ELR (cell line): ENCODE measurements at regions not wholly inside any gene's neighbourhood (a gene's known extent, or its start where the extent isn't known, plus 50 kb on each side); places are given as distances from the start of the nearest gene placed in this dataset.
A peak's percentile ranks its signal among the peaks of the same experiment; 100 is the strongest.

Experiments used
- DNase-seq: peaks from one replicate; pipeline ENCODE4 v3.0.0-alpha.2; 2015; ENCODE audit warnings: low read depth

- no peak for DNase-seq
Measured at GRCh38 chr3:55242921-55243320, 244.2 kb downstream of the WNT5A start.

GRCh38 chr3:55241098-55241497 lies 246.0 kb downstream of the WNT5A start:
- DNase-seq: no peak

DNA sequence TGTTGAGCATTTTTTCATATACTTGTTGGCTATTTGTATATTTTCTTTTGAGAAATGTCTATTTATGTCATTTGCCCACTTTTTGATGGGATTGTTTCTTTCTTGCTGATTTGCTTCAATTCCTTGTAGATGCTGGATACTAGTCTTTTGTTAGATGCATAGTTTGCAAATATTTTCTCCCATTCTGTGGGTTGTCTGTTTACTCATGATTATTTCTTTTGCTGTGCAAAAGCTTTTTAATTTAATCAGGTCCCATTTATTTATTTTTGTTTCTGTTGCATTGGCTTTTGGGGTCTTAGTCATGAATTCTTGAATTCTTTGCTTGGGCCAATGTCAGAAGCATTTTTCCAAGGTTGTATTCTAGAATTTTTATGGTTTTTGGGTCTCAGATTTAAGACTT lies 251.7 kb downstream of the WNT5A start:
- peak; percentile 13 for DNase-seq

DNA sequence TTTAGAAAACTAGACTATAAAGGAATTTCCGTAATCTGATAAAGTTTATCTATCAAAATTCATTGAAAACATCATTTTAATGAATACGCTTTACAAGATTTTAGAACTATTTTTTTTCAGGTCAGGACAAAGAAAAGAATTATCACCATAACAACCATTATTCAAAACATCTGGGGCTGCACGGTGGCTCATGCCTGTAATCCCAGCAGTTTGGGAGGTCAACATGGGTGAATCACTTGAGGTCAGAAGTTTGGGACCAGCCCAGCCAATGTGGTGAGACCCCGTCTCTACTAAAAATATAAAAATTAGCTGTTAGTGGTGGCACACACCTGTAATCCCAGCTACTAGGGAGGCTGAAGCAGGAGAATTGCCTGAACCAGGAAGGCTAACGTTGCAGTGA lies 260.4 kb downstream of the WNT5A start:
- no peak for DNase-seq

DNA sequence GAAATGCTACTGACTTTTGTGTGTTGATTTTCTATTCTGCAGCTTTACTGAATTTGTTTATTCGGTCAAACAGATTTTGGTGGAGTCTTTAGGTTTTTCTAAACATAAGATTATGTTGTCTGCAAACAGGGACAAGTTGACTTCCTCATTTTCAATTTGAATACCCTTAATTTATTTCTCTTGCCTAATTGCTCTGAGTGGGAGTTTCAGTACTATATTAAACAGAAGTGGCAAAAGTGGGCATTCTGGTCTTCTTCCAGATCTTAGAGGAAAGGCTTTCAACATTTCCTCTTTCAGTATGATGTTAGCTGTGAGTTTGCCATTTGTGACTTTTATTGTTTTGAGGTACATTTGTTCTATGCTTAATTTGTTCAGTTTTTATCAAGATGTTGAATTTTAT lies 268.5 kb downstream of the WNT5A start:
- DNase-seq: no peak

- DNase-seq: no peak
Measured at GRCh38 chr3:55207744-55208143, 279.4 kb downstream of the WNT5A start.

DNA sequence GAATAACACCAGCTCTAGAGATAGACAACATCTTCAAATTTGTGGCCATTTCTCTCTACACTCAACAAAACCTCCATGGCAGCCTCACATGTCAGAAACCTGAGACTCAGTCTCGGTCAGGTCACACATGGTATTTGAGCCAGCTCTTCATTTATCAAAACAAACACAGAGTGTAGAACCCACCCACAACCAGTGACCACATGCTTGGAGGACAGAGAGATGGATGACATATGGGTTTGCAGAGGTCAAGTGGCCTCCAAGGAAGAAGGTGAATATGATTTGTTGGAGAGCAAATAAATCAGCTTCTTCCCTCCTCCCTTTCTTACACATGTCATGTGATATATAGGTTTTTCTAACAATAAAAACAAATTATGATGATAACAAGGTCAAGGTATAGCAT lies 278.1 kb upstream of the LRTM1 start:
- no peak for DNase-seq

- no peak for DNase-seq
Measured at GRCh38 chr3:55204417-55204816, 276.6 kb upstream of the LRTM1 start.

DNA sequence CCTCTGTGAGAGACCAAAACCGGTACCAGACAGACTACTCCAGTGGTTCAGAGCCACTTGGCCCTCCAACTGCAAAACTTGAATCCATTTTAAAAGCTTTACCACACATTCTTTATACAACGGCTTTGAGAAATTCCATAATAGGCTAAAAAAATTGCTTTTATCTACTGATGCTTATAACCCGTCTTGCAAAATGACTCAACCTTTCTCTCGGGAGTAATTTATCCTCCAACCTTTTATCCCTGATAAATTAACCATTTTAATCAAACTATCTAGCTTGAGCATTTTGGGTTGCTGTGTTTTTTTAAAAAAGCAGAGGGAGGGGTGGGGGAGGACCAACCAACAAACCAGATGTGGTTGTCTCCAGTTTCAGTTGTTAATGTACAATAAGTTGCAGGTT lies 275.7 kb upstream of the LRTM1 start:
- DNase-seq: no peak

DNA sequence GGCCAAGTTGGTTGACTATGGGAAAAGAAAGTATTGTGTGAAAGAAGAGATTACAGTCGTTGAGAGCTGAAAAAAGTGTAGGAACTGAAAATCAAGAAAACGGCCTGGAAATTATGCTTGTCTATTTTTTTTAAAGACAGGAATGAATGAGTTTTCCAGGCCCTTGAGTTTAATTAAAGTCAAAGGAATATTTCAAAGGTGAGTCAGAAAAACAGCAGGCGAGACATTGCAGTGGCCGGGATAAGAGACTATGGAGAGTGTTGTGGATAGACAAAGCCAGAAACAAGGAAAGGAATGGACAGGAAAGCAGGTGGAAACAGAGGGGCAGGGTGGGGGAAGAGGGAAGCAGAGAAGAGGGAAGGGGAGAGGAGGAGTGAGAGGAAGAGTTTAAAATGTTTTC lies 275.1 kb upstream of the LRTM1 start:
- DNase-seq: peak; percentile 85

GRCh38 chr3:55202326-55202725 lies 274.5 kb upstream of the LRTM1 start:
- peak; percentile 93 for DNase-seq

GRCh38 chr3:55201779-55202178 lies 273.9 kb upstream of the LRTM1 start:
- no peak for DNase-seq

DNA sequence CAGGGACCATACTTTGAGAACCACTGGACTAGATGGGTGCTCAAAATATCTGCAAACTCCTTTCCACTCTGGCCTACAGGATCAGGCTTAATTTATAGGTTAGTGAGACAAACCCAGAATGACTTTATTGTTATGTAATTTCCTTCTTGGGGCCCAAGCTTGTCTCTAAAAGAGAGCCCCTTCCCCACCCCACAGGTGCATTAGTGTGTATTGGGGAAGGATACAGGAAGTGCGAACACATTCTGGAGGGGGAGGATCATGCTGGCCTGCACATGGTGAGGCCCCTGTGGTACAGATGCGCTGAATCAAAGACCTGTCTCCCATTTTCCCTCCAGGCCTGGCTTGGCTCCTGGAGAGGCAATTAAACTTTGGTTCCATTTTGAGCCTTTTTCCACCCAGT lies 273.0 kb upstream of the LRTM1 start:
- DNase-seq: no peak

DNA sequence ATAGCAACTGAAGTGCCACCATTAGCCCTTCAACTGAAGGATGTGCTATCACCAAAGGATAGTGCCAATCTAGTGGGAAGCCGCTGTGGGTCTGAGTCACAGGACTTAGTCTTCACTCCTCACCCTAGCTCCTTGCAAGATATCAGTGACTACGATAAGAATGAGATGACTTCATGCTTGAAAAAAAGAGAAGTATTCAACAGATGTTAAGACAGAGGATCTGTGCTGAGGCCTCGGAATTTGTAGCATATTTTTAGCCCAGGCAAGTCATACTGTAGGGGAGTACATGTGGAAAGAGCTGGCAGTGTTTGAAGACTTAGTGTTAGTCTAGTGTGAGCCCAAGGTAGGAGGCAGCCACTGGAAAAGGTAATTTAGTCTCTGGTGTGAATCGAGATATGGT lies 270.7 kb upstream of the LRTM1 start:
- DNase-seq: peak; percentile 93

- no peak for DNase-seq
Measured at GRCh38 chr3:55197021-55197420, 269.2 kb upstream of the LRTM1 start.

DNA sequence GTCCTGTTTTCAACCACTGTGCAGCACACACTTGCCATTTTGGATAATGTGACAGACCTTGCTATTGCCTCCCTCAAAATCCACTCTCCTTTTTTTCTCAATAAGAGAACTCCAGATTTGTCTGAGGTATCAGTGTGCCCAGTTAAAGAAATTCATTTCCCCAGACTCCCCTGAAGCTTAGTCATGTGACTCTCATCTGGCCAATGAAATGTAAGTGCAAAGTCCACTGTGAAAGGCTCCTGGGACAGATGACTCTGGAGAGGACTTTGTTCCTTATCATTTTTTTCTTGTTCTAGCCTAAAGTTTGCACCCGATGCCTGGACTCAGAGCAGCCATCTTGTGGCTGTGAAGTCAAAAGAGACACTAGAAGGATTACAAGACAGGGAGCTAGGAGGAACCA lies 268.6 kb upstream of the LRTM1 start:
- DNase-seq: no peak

DNA sequence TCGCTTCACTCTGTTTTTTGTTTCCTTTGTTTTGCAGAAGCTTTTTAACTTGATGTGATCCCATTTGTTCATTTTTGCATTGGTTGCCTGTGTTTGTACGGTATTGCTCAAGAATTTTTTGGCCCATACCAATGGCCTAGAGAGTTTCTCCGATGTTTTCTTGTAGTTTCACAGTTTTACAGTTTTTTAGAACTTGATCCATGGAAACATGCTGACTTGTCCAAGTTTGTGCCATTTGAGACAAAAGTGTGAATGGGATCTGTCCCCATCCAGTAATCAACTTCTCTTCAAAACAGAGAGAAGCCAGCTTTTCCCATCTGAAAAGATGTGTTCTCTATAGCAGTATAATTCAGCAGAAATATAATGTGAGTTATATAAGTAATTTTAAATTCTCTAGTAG lies 266.5 kb upstream of the LRTM1 start:
- DNase-seq: no peak

DNA sequence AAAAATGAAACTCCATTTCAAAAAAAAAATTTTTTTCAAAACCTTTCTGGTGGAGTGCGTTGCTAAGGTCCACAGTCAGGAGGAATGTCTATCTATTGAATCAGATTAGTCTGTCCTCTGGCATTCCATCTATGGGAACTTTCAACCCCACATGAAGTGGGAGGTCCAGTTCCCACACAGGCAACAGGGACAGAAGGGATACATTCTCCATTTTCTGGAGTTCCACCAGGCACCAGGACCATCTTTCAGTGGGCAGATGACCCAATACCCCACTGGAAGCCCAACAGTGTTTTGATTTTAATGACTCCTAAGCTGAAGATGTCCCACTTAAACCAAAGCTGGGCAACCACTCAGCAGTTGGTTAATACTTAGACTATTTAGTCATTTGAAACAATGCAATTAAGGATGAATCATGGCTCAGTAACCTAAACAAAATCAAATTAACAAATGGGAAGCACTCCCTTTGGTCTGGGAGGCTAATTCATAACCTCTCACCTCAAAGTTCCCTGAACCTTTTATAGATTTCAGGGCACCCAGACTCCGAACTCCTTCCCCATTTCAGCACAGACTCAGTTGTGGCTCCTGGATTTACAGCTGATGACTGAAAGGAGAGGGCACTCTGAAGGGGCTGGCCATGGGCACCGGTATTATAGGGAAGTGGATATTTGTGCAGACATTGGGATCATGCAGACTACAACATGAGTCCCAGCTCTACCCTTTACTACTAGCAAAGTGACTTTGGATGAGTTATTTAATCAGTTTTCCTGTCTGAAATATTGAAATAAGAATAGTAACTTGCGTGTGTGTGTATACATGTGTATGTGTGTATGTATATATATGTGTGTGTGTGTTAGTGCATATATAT lies 264.3 kb upstream of the LRTM1 start:
- DNase-seq: peak; percentile 95

GRCh38 chr3:55190331-55190730 lies 262.5 kb upstream of the LRTM1 start:
- DNase-seq: peak; percentile 88

- peak; percentile 92 for DNase-seq
Measured at GRCh38 chr3:55189359-55189801, 261.5 kb upstream of the LRTM1 start.

DNA sequence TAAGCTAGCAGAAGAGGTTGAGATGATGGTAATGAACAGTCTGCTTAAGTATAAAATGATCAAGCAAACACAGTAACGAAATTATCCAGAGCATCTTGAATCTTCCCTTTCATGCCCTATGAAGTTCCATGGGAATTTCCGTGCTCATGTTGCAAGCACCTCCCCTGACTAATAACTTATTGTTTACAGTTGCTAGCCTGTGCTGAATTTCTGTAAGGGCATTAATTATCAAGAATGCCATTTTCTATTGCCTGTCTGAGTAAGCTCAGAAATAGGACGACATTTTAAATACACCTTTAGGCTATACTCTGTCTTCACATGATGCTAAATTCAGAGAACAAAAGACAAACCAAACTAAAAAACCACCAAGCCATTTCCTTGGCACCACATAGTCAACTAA lies 257.5 kb upstream of the LRTM1 start:
- DNase-seq: peak; percentile 90

DNA sequence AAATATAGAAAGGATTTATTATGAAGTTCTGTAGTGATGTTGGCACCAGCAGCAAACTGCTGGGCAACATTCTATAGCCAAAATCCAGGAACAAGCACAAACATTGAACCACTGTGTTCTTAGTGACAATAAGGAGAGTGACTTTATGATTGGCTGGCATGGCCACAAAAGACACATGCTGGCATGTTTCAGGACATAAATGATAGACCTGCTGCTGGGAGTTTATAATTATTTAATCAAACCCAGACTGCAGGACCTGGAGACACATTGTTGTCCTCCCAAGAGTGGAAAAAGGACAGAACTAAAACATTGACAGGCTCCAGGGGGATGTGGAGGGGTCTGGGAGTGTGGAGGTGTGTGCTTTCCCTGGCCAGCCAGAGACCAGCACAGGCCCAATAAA lies 255.3 kb upstream of the LRTM1 start:
- DNase-seq: no peak

- DNase-seq: peak; percentile 81
Measured at GRCh38 chr3:55180936-55181535, 253.2 kb upstream of the LRTM1 start.

DNA sequence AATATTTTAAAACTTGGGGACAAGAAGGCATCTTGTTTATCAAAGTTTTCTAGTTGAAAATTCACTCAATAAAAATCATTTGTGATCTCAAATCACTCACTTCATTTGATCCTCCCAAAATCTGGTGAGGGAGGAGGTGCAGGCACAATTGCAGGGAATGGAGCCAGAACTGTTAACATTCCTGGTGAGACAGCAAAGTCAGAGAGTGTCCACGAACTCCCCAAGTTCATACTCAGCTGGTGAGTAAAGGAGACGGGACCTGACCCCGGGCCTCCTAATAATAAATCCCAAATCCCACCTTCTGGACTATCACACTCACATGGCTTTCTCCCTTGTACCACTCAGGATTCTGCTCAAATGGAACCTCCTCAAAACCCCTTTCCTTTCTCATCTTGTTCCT lies 252.3 kb upstream of the LRTM1 start:
- peak; percentile 60 for DNase-seq
